Myocyte (in vitro differentiated cells): ENCODE measurements at regions not wholly inside any gene's neighbourhood (a gene's known extent, or its start where the extent isn't known, plus 50 kb on each side); places are given as distances from the start of the nearest gene placed in this dataset.

Experiments used
- DNase-seq: peaks from one replicate; pipeline ENCODE4 v3.0.0-alpha.2; 2012; ENCODE audit warnings: low read depth

DNA sequence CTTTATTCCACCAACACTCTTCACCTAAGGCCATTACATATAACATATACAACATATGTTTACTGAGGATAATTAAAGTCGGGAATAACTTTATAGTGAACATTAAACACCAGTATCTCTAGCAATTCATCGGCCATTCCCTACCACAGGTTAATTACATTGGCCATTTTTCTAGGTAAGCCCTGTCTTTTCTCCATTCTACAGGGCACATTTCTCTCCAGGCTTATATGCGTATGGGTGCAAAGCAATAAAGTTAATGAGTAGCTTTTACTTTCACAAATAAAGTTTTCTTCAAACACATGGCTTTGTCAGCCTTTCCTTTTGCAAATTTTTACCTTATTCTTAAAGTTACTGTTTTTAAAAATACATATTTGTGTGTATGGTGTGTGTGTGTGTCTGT, 111.9 kb upstream of the IQCM start:
- no peak for DNase-seq

DNA sequence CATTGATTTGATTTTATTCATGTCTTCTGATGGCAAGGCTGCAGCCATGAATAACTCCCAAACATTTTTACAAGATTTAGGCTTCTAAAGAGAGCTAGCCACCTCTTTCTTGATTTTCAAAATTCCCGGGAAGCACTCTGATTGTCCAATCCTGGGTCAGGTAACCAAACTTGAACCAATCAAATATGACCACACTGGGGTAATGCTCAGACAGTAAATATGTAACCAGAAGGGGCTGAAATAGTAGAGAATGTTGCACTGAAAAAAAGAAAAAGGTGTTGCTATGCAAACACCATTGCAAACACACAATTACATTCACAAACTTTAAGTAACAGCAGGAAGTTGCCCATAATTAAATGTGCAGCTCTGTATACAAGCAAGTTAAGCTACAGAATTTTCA, 112.9 kb upstream of the IQCM start:
- no peak for DNase-seq

DNA sequence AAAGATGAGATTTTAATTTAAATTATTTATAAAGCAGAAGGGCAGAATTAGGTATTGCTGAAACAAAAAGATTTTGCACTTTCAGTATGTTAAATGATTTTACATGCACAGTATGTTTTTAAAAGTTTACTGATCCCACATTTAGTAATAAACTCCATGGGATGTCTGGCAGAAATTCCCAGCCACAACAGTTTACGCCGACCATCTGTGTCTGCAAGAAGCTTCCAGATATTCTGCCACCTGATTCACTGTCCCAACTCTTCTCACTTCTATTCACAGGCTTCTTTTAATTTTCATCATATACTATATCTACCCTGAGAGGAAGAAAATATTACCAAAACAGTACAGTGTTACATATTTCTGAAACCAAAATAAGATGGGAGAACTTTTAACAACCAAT, 115.8 kb upstream of the IQCM start:
- no peak for DNase-seq

DNA sequence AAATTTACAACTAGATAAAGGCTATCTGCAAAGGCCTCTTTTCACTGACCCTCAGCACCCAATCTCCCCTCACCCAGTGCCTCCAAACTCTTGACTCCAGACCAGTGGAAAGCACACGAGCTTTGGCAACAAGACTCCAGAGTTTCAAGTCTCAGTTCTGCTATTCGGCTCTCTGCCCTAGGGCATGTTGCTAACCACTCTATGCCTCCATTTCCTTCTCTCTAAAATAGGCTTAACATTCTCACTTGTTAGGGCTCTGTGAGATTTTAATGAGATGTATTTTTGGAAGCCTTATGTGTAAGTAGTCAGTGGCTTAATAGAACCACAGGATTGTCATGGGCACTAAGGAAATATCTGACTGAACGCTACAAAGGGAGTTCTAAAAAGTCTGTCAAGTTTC, 116.5 kb upstream of the IQCM start:
- DNase-seq: no peak

DNA sequence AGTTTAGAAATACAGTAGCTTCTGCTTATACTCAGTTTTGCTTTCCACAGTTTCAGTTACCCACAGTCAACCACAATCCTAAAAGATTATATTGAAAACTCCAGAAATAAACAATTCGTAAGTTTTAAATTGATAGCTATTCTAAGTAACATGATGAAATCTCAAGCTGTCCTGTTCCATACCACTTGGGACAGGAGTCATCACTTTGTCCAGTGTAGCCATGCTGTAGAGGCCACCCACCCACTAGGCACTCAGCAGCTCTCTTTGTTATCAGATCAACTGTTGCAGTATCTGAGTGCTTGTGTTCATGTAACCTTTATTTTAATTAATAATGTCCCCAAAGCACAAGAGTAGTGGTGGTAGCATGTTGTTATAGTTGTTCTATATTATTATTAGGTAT, 117.5 kb upstream of the IQCM start:
- no peak for DNase-seq

DNA sequence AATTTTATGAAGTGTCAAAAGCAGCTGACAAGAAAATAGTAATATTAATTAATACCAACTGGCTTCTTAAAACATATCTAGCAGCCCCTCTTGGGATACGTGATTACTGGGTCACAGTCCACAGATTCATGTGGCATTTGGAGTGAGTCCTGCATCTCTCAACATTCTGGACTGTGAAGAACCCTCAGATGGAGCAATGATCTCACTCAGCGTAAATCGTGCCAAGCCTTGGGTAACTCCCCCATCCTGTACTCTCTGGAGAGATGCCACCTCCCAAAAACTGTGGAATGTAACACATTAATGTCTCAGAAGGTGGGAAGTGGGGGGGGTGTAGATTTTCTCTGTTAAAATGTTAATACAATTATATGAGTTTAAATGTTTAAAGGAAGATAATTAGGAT, 118.2 kb upstream of the IQCM start:
- DNase-seq: peak; percentile 5

DNA sequence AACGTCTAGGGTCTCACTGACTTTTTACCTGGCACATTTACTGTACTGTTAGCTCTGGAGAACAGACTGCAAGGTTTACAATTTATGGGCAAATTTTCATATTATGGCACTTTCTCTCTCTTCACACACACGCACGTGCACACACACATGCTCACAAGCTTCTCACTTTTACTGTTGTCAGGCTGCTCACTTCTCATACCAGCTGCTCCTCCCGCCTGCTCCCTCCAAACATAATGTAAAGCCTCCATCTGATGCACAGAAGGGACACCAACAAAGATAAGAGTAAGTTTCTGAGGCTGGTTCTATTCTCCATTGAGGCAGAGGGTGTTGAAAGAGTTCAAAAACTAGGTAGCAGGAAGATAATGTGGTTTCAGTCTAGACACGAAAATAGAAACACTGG, 128.9 kb upstream of the DCLK2 start:
- no peak for DNase-seq

DNA sequence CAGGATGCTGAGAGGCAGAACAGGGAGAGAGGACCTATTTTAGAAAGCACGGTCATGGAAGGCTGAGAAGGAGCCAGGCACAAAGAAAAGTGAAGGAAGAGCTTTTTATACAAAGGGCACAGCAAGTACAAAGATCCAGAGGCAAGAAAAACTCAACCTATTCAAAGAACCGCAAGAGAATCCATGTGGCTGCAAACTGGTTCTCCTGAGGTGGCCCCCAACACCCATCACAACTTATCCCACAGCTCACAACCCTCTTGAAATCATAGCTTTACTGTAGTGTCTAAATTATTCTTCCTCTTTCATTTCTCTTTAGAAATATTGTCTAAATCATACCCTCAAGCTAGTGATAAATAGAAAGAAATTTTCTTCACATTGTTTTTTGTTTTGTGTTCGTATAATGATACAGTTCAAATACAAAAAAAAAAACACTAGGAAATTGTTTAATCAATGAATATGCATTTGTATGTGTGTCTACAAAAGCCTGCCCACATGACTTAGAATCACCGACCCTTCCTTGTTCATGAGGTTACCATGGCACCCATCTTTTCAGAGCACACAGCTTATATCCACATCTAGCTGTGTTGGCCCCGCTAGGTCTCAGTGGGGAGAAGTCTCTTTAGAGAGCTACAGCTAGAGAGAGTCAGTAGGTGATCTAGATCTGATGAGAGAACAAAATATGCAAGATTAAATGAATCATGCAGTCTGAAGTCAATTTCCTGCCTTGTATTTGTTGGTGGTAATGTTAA, 126.9 kb upstream of the DCLK2 start:
- no peak for DNase-seq

DNA sequence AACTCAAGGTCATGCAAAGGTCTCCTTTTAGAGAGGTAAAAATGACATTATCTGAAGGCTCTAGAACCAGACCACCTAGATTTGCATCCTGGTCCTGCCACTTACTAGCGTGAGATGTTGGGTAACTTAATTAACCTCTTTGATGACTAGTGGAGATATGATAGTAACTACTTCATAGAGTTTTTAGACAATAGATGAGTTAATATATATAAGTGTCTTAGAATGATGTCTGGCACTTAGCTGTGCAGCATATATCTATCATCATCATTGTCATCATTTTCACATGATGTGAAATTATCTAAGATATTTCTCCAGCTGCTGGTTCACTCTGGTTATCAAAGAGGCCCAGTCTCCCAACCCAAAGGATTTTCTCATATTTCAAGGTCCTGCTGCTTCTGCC, 126.1 kb upstream of the DCLK2 start:
- no peak for DNase-seq

DNA sequence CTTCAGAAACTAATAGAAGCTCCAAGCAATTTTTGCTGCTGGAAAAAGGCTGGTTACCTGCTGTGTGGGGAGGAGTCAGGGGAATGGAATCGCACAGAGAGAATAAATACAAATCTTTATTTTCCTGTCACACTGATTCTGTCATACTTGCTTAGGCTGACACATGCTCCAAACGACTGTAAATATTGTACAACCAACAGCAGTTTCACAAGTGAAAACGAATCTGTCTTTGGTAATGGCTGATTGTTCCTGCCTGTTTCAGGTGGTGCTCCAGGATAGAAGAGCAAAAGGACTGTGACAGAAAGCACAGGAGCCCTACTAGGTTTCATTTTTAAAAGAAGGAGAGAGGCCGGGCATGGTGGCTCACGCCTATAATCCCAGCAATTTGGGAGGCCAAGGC, 125.5 kb upstream of the DCLK2 start:
- no peak for DNase-seq

DNA sequence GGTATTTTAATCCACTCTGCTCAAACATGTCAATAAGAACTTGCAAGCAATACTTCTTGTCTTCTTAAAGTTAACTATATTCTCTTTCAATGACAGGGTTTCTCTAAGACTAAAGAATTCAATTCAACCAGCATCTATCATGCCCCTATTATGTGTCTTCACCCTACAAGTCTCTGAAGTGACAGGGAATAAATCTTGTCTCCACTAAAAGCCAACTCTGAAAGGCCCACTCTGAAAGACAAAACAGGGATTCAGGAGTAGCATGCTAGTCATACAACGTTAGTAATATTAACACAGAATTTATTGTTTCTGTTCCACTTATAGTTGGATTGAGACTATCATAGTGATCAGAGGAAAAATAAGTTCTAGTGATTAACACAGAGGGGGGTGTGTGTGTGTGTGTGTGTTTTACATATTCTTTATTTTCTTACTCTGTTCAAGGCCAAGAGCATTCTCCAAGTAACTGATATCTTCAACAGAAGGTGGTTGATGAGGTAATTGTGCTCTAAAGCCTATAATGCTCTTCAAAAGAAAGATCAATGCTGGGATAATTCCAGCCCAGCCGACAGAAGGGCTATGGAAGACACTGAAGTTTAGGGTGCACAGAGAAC, 122.4 kb upstream of the DCLK2 start:
- DNase-seq: no peak

DNA sequence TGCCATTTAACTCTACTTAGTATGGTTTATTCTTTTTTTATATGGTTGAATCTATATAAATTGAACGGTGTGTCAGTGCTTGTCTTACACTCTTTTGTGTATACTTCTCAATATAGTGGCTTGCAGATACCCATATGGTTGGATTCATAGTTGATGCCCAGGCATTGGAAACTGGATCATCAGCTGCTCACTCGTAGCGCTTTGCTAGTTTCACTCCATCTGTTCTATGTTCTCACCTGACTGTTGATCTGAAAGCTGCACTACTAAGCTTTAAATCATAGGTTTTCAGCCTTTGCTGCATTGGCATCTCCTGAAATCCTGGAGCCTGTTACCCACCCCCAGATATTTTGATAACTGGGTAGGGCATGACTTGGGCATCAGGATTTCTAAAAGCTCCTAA, 121.6 kb upstream of the DCLK2 start:
- DNase-seq: no peak

DNA sequence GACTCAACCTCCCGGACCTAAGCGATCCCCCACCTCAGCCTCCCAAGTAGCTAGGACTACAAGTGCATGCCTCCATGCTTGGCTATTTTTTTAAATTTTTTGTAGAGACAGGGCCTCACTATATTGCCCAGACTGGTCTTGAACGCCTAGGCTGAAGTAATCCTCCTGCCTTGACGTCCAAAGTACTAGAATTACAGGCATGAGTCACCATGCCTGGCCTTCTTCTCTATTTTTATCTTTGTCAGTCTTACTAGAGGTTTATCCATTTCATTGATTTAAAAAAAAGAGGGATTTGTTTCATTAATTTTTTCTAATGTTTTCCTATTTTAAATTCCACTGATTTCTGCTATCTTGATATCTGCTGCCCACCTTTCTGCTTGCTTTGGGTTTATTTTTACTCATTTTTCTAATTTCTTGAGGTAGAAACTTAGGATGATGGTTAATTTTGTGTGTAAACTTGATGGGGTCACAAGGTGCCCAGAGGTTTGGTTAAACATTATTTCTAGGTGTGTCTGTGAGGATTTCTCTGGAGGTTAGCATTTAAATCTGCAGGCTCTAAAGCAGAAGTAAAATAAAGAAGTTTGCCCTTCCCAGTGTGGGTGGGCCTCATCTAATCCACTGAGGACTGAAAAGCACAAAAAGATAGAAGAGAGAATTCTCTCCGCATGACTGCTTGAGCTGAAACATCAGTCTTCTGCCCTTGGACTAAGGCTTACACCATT, 116.2 kb upstream of the DCLK2 start:
- peak; percentile 65 for DNase-seq

DNA sequence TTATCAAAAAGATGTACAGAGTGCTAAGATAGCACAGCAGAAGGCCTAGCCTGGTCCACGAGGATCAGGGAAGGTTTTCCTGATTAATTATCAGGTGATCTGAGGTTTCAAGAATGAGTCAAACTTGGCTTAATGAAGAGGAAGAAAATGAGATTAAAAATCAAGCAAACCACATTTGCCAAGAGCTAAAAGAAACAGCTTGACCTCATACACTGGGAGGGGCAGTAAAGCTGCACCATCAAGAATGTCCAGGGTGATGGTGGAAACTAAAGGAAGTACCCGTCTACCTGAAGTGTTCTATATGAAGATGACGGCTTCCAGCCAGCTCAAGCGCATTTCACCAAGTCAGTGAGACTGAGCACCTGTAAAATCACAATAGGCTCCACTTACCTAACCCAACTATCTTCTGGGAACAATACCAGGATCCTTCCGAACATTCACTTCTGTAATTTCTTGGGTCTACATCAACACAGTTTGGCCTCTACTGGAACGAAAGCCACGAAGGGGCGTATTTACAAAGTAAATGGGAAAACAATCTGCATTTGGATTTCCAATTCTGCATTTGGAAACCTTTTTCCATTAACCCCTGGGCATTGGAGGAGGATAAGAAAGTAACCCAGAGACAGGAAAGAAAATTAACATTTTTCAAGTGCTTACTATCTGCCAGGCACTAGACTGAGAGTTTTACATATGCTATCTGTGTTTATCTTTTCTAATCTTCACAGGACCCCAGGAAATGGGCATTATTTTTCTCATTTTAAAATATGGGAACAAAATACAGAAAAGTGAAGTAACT, 114.0 kb upstream of the DCLK2 start:
- no peak for DNase-seq

DNA sequence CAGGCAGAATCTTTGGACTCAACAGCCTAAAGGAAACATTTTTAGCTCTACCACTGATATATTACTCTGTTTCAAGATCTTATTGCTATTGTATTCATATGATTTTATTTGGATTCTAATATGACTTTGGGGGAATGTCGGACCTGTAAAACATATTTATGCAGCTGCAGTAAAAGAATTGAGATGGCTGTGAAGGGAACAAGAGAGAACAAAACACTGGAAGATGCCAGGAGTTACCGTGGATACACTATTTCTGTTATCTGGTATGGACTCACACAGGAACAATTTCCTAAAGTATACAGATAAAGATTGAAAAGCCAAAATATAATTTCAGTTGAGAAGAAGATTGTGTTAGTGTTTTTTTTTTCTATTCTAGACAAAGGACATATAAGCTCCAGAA, 113.0 kb upstream of the DCLK2 start:
- DNase-seq: no peak

DNA sequence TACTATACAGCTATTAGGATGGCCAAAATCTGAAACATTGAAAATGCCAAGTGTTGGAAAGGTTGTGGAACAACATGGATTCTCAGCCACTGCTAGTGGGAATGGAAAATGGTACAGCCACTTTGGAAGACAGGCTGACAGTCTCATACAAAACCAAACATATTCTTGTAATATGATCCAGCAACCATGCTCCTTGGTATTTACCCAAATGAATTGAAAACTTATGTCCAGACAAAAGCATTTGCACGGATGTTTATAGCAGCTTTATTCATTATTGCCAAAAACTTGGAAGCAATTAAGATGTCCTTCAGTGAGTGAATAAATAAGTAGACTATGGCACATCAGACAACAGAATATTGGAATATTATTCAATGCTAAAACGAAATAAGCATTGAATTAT, 105.8 kb upstream of the DCLK2 start:
- no peak for DNase-seq

DNA sequence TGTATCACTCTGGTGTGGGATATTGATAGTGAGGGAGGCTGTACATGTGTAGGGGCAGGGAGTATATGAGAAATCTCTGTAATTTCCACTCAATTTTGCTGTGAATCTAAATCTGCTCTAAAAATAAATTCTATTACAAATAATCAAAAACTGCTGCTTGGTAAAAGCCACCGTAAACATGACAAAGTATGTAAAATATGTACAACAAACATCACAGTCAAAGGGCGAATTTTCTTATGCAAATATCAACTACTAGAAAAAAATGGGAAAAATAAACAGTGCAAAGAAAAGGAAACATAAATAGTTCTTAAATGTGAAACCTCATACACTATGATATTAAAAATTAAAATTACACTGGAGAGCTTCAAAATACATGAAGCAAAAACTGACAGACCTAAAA, 105.1 kb upstream of the DCLK2 start:
- DNase-seq: no peak

DNA sequence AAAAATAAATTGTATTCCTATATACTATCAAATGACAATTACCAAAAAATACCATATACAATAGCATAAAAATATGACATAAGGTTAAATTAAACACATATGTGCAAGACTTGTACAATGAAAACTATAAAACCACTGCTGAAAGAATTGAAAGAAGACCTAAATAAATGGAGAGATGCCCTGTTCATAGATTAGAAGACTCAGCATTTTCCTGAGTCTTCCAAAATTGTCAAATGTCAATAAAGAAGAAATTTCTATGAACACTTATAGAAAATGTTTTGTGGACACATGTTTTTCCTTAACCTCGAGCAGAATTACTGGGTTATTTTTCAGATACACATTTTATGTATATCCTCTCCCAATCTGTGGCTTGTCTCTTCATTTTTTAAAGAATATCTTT, 103.1 kb upstream of the DCLK2 start:
- DNase-seq: no peak

DNA sequence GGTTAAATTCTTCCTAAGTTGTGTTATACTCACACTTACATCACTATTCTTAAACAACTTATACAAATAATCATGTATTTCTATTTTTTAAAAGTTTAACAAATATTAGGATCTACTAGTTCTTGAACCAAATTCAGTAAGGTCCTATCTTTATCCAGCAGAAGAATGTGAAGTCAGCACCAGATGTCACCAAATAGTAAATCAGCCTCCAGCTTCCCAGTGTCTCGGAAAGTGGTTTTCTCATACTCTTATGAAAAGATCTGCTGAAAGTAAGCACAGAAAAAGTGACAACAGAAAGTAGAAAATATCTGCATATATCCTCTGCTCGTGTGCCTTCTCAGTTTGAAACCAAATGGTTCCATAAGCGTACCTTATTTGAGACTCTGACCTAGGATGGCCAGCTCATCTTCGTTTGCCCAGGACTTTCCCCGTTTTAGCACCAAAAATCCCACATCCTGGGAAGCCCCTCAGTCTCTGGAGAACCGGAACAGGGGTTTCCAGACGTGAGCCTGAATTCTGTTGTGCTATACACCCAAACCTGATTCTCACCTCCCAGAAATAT, 98.0 kb upstream of the DCLK2 start:
- DNase-seq: no peak

DNA sequence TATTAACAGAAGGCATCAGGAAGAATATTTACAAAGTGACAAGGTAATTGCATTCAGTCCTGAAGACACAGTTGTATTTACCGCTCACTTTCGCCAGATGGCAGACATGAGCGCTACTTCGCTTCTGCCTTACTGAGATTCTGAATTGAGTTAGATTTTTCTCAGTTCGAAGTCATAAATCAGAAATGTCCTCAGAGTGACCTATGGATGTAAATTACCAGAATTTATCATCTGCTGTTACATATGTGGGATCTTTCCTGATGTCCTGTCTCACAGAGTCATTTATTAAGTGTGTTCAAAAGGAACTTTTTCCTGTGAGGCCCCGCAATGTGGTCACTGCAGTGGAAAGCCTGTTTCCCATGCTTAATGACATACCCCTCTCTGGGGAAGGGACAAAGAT, 97.3 kb upstream of the DCLK2 start:
- peak; percentile 75 for DNase-seq

DNA sequence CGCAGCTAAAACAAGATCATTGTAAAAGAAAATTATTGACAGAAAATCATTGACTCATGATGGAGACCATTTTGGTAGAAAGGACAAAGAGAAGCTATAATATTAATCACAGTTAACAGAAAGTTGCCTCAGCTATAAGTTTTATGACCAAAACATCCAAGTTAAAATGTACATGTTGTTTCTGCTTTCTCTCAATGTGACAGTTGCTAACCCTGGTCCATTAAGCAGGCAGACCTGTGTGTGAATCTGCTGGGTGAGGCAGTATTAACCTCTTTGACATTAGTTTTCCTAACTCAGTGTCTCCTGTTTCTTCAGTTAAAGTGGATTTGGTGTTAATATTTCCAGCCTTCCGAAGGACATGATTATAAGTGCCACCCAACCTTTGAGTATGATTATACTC, 94.8 kb upstream of the DCLK2 start:
- no peak for DNase-seq

DNA sequence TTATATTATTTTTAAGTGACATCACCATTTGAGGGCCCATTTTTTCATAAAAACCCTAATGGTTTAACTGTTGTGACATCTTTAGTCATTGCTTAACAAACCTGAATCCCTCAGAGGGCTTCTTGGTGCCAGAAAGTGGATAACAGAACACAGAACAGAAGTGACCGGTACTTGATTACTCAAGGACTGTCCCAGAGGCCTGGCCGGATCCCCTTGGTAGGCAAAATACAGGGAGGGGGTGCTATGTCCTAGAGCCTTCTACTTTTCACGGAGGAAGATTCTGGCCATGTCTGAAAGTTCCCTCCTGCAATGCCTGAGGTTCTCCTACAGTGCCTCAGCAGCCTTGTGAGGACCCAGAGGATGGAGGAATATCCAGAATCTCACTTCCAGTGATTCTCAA, 94.3 kb upstream of the DCLK2 start:
- no peak for DNase-seq
